Fibroblast of lung (primary cell): ENCODE measurements at regions not wholly inside any gene's neighbourhood (a gene's known extent, or its start where the extent isn't known, plus 50 kb on each side); places are given as distances from the start of the nearest gene placed in this dataset.
A peak's percentile ranks its signal among the peaks of the same experiment; 100 is the strongest.

Experiments
- DNase-seq, 2 donors: peaks; one replicate each; pipeline versions ENCODE4 v3.0.0 to v3.0.0-alpha.2; 2010; ENCODE audit warnings: low read depth in 2 of 2
- H2AFZ ChIP-seq: 2 replicates; pipeline ENCODE4 v1.5.1; 2012; ENCODE audit warnings: low read length, control low read depth, inconsistent platforms
- H3K27ac ChIP-seq: 2 replicates; pipeline ENCODE4 v1.5.1; 2011; ENCODE audit warnings: low read length, control low read depth; ENCODE audit not compliant: insufficient read depth
- H3K27me3 ChIP-seq: 2 replicates; pipeline ENCODE4 v1.5.1; 2011; ENCODE audit warnings: mild to moderate bottlenecking, low read length; ENCODE audit not compliant: control insufficient read depth, insufficient read depth
- H3K36me3 ChIP-seq: 2 replicates; pipeline ENCODE4 v1.5.1; 2011; ENCODE audit warnings: low read length; ENCODE audit not compliant: control insufficient read depth, insufficient read depth
- H3K4me1 ChIP-seq: 2 replicates; pipeline ENCODE4 v1.5.1; 2011; ENCODE audit warnings: low read length; ENCODE audit not compliant: control insufficient read depth, insufficient read depth; ENCODE audit errors: extremely low read depth
- H3K4me2 ChIP-seq: 2 replicates; pipeline ENCODE4 v1.5.1; 2011; ENCODE audit warnings: low read length, control low read depth; ENCODE audit not compliant: insufficient read depth; ENCODE audit errors: extremely low read depth
- H3K4me3 ChIP-seq, 4 experiments: fragments of 200-600 bp in 1 of 4; sonication (generic) in 1 of 4; replicated peaks in 1 of 4; 2 replicates each; pipeline ENCODE4 v1.5.1; 2011 to 2016; ENCODE audit warnings: low read length in 4 of 4, low read depth in 3 of 4, mild to moderate bottlenecking in 3 of 4, control low read depth in 2 of 4, inconsistent platforms in 1 of 4, mixed read lengths in 1 of 4; ENCODE audit not compliant: insufficient read depth in 1 of 4; ENCODE audit errors: control extremely low read depth in 1 of 4
- H3K79me2 ChIP-seq: 2 replicates; pipeline ENCODE4 v1.5.1; 2012; ENCODE audit warnings: mild to moderate bottlenecking, low read length, inconsistent platforms; ENCODE audit not compliant: control insufficient read depth, insufficient read depth
- H3K9ac ChIP-seq: 2 replicates; pipeline ENCODE4 v1.5.1; 2011; ENCODE audit warnings: mild to moderate bottlenecking, low read length, control low read depth; ENCODE audit not compliant: insufficient read depth
- H3K9me3 ChIP-seq: 2 replicates; pipeline ENCODE4 v1.5.1; 2012; ENCODE audit warnings: low read depth, low read length; ENCODE audit not compliant: control insufficient read depth, insufficient read depth
- H4K20me1 ChIP-seq: 2 replicates; pipeline ENCODE4 v1.5.1; 2011; ENCODE audit warnings: low read length; ENCODE audit not compliant: control insufficient read depth, insufficient read depth; ENCODE audit errors: extremely low read depth
- CTCF ChIP-seq, 2 donors: IDR thresholded peaks in 1 of 2; conservative IDR thresholded peaks in 1 of 2; 1 replicate in 1 of 2; 2 replicates in 1 of 2; pipeline ENCODE4 v1.5.1; 2011 to 2012; ENCODE audit warnings: low read length in 2 of 2, control low read depth in 1 of 2, inconsistent platforms in 1 of 2, low read depth in 1 of 2, mild to moderate bottlenecking in 1 of 2
- EZH2 ChIP-seq: IDR thresholded peaks from 2 replicates; pipeline ENCODE4 v1.5.1; 2012; ENCODE audit warnings: low read length, control low read depth, mild to moderate bottlenecking; ENCODE audit errors: missing control alignments

- Histone ChIP-seq H3K27ac (no peak overlapping the region), H3K27me3 (no peaks in the 10 kb centered on the region), H3K4me3 (no peak overlapping the region), H3K4me1 (no peaks in the 10 kb centered on the region), H3K9ac (no peak overlapping the region), H4K20me1 (no peaks in the 10 kb centered on the region), H2AFZ (no peak overlapping the region), H3K79me2 (no peaks in the 10 kb centered on the region), H3K9me3 (no peaks in the 10 kb centered on the region), H3K36me3 (no peaks in the 10 kb centered on the region), H3K4me2 (no peak overlapping the region)
- no peak for DNase-seq
- no peak for TF ChIP-seq CTCF (conservative IDR thresholded peaks at IDR 0.05 in 1 of 2, IDR thresholded peaks at IDR 0.05 in 1 of 2; ENCODE audit: low read depth in 1 of 2, low read length in 2 of 2)
- TF ChIP-seq EZH2, result no peak
Observed at GRCh38 chr14:98269533-98269932, 1002.5 kb downstream of the BCL11B start.

- Histone ChIP-seq H3K27me3 (no peaks in the 10 kb centered on the region), H3K9ac (no peak overlapping the region), H3K36me3 (no peaks in the 10 kb centered on the region), H2AFZ (no peak overlapping the region), H3K27ac (no peak overlapping the region), H3K9me3 (no peaks in the 10 kb centered on the region), H3K4me3 (no peak overlapping the region), H4K20me1 (no peaks in the 10 kb centered on the region), H3K4me2 (no peak overlapping the region), H3K4me1 (no peaks in the 10 kb centered on the region), H3K79me2 (no peaks in the 10 kb centered on the region)
- TF ChIP-seq CTCF (conservative IDR thresholded peaks at IDR 0.05 in 1 of 2, IDR thresholded peaks at IDR 0.05 in 1 of 2; ENCODE audit: low read depth in 1 of 2, low read length in 2 of 2), result no peak
- TF ChIP-seq EZH2, result no peak
- DNase-seq, result peak in 1 of 2 donors; percentile 68
Observed at GRCh38 chr14:98270201-98270600, 1001.8 kb downstream of the BCL11B start.

- Histone ChIP-seq H3K9ac (no peak overlapping the region), H3K4me3 (no peak overlapping the region), H3K4me2 (no peak overlapping the region), H4K20me1 (no peaks in the 10 kb centered on the region), H2AFZ (no peak overlapping the region), H3K27ac (no peak overlapping the region), H3K36me3 (no peaks in the 10 kb centered on the region), H3K4me1 (no peaks in the 10 kb centered on the region), H3K79me2 (no peaks in the 10 kb centered on the region), H3K27me3 (no peaks in the 10 kb centered on the region), H3K9me3 (no peaks in the 10 kb centered on the region)
- no peak for DNase-seq
- no peak for TF ChIP-seq CTCF (conservative IDR thresholded peaks at IDR 0.05 in 1 of 2, IDR thresholded peaks at IDR 0.05 in 1 of 2; ENCODE audit: low read depth in 1 of 2, low read length in 2 of 2)
- TF ChIP-seq EZH2, result no peak
Observed at GRCh38 chr14:98274596-98274995, 997.4 kb downstream of the BCL11B start.
